ENCODE measurements at regions not wholly inside any gene's neighbourhood (a gene's known extent, or its start where the extent isn't known, plus 50 kb on each side); places are given as distances from the start of the nearest gene placed in this dataset.

GRCh38 chr2:2688254-2688653 is 357.2 kb upstream of the MYT1L start:
- no peak overlapping the region for H3K9ac ChIP-seq (ENCODE audit: low read depth, low read length)
- H2AK9ac ChIP-seq (replicated peaks; ENCODE audit: low read depth, low read length, poor library complexity) = no peak overlapping the region
- H3K27me3 ChIP-seq (ENCODE audit: control insufficient read depth, insufficient read depth, low read length) = no peaks in the 10 kb centered on the region
- H3K9me3 ChIP-seq (ENCODE audit: control insufficient read depth, insufficient read depth, low read length) = peaks cover 29% of the 10 kb centered on the region
- no peaks in the 10 kb centered on the region for H3K79me1 ChIP-seq (ENCODE audit: low read depth in 1 of 2, low read length in 2 of 2)
- no peak overlapping the region for H3K4me2 ChIP-seq (ENCODE audit: low read depth, low read length)
- H3K4me3 ChIP-seq (ENCODE audit: insufficient read depth, low read depth, low read length) = no peak overlapping the region
- H3K36me3 ChIP-seq (ENCODE audit: control insufficient read depth, insufficient read depth, low read length) = no peaks in the 10 kb centered on the region
- no peak overlapping the region for H2AK5ac ChIP-seq (ENCODE audit: low read depth, low read length)
- POLR2A ChIA-PET (ENCODE audit: unreplicated experiment) = no interaction called here
- no peak overlapping the region for H3K27ac ChIP-seq (ENCODE audit: insufficient read depth, low read length)
- H2BK120ac ChIP-seq (ENCODE audit: low read depth, low read length) = no peak overlapping the region
- intact Hi-C loops (cut with micrococcal nuclease) (no loop called here), in situ Hi-C loops (cut with MboI; ENCODE audit: low sequenced_read_pairs) (no loop called here), dilution Hi-C loops (cut with HindIII; ENCODE audit: low sequenced_read_pairs, unreplicated experiment) (no loop called here)
- CTCF ChIA-PET = no interaction called here
- no peak overlapping the region for H3K56ac ChIP-seq (ENCODE audit: extremely low read depth, insufficient read depth, low read length)
- TF ChIP-seq, protein P1, sequence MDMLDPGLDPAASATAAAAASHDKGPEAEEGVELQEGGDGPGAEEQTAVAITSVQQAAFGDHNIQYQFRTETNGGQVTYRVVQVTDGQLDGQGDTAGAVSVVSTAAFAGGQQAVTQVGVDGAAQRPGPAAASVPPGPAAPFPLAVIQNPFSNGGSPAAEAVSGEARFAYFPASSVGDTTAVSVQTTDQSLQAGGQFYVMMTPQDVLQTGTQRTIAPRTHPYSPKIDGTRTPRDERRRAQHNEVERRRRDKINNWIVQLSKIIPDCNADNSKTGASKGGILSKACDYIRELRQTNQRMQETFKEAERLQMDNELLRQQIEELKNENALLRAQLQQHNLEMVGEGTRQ (IDR thresholded peaks at IDR 0.05; ENCODE audit: low read depth, low read length) = no peak
- no peak for TF ChIP-seq MAFK (IDR thresholded peaks at IDR 0.05; ENCODE audit: low read depth, low read length)
- TF ChIP-seq MXI1 (IDR thresholded peaks at IDR 0.05; ENCODE audit: borderline replicate concordance, low read depth, low read length) = no peak
- TF ChIP-seq ELK1 (IDR thresholded peaks at IDR 0.05; ENCODE audit: borderline replicate concordance, low read depth, low read length) = no peak
- TF ChIP-seq RFX5 (IDR thresholded peaks at IDR 0.05; ENCODE audit: low read depth, low read length) = no peak
- TF ChIP-seq SMC3 (IDR thresholded peaks at IDR 0.05; ENCODE audit: low read depth, low read length) = no peak
- no peak for TF ChIP-seq CHD1 (IDR thresholded peaks at IDR 0.05; ENCODE audit: low read depth, low read length)
- TF ChIP-seq, protein P2, sequence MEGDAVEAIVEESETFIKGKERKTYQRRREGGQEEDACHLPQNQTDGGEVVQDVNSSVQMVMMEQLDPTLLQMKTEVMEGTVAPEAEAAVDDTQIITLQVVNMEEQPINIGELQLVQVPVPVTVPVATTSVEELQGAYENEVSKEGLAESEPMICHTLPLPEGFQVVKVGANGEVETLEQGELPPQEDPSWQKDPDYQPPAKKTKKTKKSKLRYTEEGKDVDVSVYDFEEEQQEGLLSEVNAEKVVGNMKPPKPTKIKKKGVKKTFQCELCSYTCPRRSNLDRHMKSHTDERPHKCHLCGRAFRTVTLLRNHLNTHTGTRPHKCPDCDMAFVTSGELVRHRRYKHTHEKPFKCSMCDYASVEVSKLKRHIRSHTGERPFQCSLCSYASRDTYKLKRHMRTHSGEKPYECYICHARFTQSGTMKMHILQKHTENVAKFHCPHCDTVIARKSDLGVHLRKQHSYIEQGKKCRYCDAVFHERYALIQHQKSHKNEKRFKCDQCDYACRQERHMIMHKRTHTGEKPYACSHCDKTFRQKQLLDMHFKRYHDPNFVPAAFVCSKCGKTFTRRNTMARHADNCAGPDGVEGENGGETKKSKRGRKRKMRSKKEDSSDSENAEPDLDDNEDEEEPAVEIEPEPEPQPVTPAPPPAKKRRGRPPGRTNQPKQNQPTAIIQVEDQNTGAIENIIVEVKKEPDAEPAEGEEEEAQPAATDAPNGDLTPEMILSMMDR (conservative IDR thresholded peaks at IDR 0.05; ENCODE audit: low read depth, low read length) = no peak
- no peak for TF ChIP-seq POLR2A (IDR thresholded peaks at IDR 0.05; ENCODE audit: low read depth, low read length)
- no peak for TF ChIP-seq FOS (IDR thresholded peaks at IDR 0.05; ENCODE audit: low read depth, low read length)
- TF ChIP-seq NFE2L2 (IDR thresholded peaks at IDR 0.05; ENCODE audit: low read depth, low read length) = no peak
- no peak for TF ChIP-seq MAZ (IDR thresholded peaks at IDR 0.05; ENCODE audit: borderline replicate concordance, low read depth, low read length)
- TF ChIP-seq RAD21 (IDR thresholded peaks at IDR 0.05; ENCODE audit: low read length) = no peak
- TF ChIP-seq RCOR1 (IDR thresholded peaks at IDR 0.05; ENCODE audit: insufficient replicate concordance, low read length) = no peak
- TF ChIP-seq CEBPB (IDR thresholded peaks at IDR 0.05; ENCODE audit: low read depth, low read length) = no peak
- no peak for TF ChIP-seq BHLHE40 (IDR thresholded peaks at IDR 0.05; ENCODE audit: low read depth, low read length)
- no peak overlapping the region for H3K4ac ChIP-seq (ENCODE audit: low read depth, low read length)
- no TSS peak for BruUV-seq (replicated peaks)
- H3K14ac ChIP-seq (replicated peaks; ENCODE audit: low read depth, low read length) = no peak overlapping the region
- H3K23ac ChIP-seq (ENCODE audit: low read depth, low read length) = no peak overlapping the region
- H4K20me1 ChIP-seq (ENCODE audit: insufficient read depth, low read length) = no peaks in the 10 kb centered on the region
- no peak for ATAC-seq (ENCODE audit: low read depth)
- no peaks in the 10 kb centered on the region for H3K4me1 ChIP-seq (ENCODE audit: control insufficient read depth, insufficient read depth, low read length)
- no peak overlapping the region for H2BK20ac ChIP-seq (ENCODE audit: low read depth, low read length)
- no peak overlapping the region for H2AFZ ChIP-seq (replicated peaks; ENCODE audit: low read length, poor library complexity)
- no peak overlapping the region for H3K18ac ChIP-seq (ENCODE audit: low read depth, low read length)
- no peak overlapping the region for H4K91ac ChIP-seq (ENCODE audit: insufficient read depth, low read depth, low read length)
- no CpG with 5 or more reads among the region's 6 CpGs for WGBS, 2 experiments (ENCODE audit: extremely low coverage in 2 of 2, insufficient read length in 1 of 2)
- no peak for DNase-seq
- H4K5ac ChIP-seq (ENCODE audit: low read depth, low read length) = no peak overlapping the region
- H3K9me1 ChIP-seq (ENCODE audit: insufficient read depth, low read length) = no peaks in the 10 kb centered on the region
- H4K8ac ChIP-seq (ENCODE audit: low read depth in 2 of 2, low read length in 2 of 2) = no peak overlapping the region
- no peak overlapping the region for H2BK5ac ChIP-seq (ENCODE audit: low read depth, low read length, poor library complexity, severe bottlenecking)
- H2BK15ac ChIP-seq (ENCODE audit: low read depth, low read length) = no peak overlapping the region
